CD4-positive, alpha-beta T cell treated with Interleukin-6 at 100 ng/mL for 8 hours (primary cell): ENCODE measurements at regions not wholly inside any gene's neighbourhood (a gene's known extent, or its start where the extent isn't known, plus 50 kb on each side); places are given as distances from the start of the nearest gene placed in this dataset.

Experiments
- DNase-seq: peaks from one replicate; pipeline ENCODE4 v3.0.0-alpha.2; 2020; ENCODE audit warnings: mixed read lengths, low spot score

GRCh38 chr14:55938249-55938791 is 179.9 kb upstream of the PELI2 start:
- DNase-seq = no peak

GRCh38 chr14:55942076-55942654 is 176.0 kb upstream of the PELI2 start:
- DNase-seq = no peak

GRCh38 chr14:55942826-55943225 is 175.4 kb upstream of the PELI2 start:
- DNase-seq = no peak

GRCh38 chr14:55944757-55945156 is 173.5 kb upstream of the PELI2 start:
- no peak for DNase-seq

- DNase-seq = no peak
Observed at GRCh38 chr14:55946231-55946630, 172.0 kb upstream of the PELI2 start.

DNA sequence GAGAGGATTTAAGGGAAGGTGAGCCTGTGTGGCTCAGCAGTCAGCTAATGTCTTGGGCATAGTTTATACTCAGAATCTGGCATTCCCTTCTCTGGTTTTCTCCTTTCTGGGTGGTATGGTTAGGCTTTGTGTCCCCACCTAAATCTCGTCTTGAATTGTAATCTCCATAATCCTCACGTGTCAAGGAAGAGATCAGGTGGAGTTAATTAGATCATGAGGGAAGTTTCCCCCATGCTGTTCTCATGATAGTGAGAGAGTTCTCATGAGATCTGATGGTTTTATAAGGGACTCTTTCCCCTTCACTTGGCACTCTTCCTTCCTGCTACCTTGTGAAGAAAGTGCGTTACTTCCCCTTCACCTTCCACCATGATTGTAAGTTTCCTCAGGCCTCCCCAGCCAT is 169.8 kb upstream of the PELI2 start:
- DNase-seq = no peak

- DNase-seq = no peak
Observed at GRCh38 chr14:55949708-55950107, 168.5 kb upstream of the PELI2 start.

DNA sequence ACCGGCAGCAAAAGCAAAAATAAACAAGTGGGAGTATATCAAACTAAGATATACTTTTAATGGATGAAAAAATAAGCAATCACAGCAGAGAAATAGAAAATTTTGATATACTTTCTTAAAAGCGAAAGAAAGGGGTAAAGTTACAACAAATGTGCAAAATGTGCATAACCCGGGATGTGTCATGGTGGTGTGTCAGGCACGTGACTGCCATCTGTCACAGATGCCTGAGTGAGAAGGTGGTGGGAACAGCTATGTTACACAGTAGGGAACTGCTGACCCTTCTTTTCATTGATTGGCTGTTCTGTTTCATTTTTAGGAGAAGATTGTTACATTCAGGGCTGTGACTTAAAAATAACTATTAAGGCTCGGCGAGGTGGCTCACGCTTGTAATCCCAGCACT is 168.1 kb upstream of the PELI2 start:
- DNase-seq = no peak

GRCh38 chr14:55951341-55952206 is 166.6 kb upstream of the PELI2 start:
- DNase-seq = no peak

- no peak for DNase-seq
Observed at GRCh38 chr14:55954108-55954507, 164.1 kb upstream of the PELI2 start.

- no peak for DNase-seq
Observed at GRCh38 chr14:55955175-55955574, 163.0 kb upstream of the PELI2 start.

- no peak for DNase-seq
Observed at GRCh38 chr14:55957950-55958349, 160.3 kb upstream of the PELI2 start.

DNA sequence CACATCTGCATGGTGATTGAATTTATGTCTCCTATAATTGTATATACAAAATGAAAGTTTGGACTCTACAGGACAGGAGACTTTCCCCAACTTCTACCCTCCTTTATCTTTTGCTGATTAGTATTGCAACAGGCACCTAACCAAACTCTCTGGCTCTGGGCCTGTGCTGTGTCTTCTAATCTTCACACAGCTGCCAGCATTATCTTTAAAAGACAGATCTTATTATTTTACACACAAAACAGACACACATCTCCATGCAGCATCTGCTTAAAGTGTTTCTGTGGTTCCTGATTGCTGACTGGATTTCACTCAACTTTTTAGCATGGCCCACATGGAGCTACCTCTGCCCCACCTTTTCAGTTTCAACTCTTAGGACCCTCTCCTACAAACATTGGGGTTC is 154.9 kb upstream of the PELI2 start:
- DNase-seq = no peak

DNA sequence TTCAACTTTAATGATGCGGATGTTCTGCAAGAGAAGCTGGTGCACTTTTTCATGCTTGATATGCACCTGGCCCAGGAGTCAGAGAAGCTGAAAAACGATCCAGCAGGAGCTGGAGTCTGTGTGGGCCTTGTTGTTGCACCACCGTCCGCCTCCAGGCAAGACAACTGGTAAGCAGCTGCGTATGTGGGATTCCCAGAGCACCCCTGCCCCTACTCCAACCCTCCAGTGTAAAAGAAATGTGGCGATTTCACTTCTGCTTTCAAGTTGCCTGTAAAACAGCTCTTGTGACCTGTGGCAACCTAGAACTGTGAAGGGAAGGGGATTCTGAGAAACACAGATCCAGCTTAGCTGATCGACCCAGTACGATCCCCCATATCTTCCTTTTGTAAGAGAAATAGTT is 154.1 kb upstream of the PELI2 start:
- DNase-seq = no peak

- DNase-seq = no peak
Observed at GRCh38 chr14:55964821-55965220, 153.4 kb upstream of the PELI2 start.

- DNase-seq = no peak
Observed at GRCh38 chr14:55965851-55966250, 152.4 kb upstream of the PELI2 start.

- DNase-seq = no peak
Observed at GRCh38 chr14:55968741-55969140, 149.5 kb upstream of the PELI2 start.

GRCh38 chr14:55973285-55973800 is 144.9 kb upstream of the PELI2 start:
- no peak for DNase-seq

DNA sequence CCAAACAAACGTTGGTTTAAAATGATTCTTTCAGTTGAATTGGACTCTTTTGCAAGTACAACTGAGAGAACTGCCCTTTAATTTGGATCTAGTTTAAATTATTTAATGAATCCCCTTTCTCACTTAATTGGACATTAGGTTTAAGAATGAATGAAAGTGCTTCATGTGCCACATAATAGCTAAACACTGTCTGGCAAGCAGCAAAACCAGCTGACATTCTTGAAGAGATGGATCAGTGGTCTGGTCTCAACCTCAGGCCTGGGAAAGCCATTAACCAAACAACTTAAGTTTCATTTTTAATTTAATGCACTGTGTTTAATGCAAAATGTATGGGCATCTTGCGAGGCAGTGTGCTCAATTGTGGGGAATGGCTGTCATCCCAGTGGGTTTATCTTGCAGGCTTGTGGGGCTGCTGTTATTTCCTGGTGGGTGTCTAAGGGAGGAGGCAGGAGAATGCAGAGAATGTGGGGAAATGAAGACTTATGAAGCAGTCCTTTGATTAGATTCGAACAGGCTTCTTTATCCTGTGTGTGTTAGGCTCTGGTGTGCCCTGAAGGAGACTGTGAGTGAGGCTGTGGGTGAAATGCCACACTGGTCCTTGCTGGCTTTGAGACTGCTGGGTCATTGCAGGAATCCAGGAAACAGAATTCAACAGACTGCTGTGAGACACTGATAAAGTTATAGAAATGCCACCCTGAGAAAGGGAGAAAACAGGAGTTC is 144.1 kb upstream of the PELI2 start:
- DNase-seq = no peak

DNA sequence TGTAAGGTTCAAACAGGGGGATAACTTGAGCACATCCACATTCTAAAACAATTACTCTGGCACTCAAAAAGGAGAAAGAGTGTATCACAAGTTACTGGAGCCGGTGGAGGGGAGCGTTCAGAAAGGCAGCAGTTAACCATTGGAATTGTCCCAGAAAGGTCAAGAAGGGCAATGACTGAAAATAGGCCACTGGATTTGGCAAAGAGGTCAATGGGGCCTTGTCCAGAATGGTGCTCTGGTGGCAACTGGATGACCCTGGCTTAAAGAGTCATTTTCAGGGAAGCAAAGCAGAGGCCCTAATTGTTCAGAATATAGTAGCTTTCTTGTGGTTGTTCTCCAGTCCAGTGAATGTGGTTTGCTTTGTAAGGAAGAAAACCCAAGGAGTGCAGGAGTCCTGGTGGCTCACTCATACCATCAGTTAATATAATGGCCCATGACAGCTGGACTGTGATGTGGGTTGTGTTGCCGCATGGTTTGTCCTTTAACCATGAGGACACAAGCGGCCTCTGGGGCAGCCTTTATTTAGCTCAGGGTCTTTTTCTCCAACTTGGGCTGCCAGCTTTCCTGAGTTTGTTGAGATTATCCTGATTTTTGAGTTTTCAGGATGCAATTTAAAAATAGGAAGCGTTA is 142.8 kb upstream of the PELI2 start:
- no peak for DNase-seq

DNA sequence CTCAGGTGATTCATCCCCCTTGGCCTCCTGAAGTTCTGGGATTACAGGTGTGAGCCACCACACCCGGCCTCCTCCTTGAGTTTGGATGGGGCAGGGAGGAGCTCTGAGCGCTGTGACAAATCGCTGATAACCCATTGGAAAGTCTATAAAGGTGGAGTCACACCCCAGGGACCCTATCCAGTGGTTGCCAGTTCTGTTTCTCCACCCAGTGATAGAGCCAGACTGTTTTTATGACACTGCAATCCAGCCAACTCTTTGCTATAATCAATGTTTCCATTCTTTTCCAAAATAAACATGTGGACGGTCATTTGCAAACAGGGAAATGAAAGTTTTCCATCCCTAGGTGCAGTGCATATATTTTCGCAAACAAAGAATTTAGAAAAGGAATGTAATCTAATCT is 142.0 kb upstream of the PELI2 start:
- no peak for DNase-seq

GRCh38 chr14:55976655-55977054 is 141.6 kb upstream of the PELI2 start:
- DNase-seq = no peak
